Stimulated activated CD8-positive, alpha-beta memory T cell treated with anti-CD3 and anti-CD28 coated beads, Interleukin-4, amount 100 ng/mL, for 1 hour (primary cell): ENCODE measurements at regions not wholly inside any gene's neighbourhood (a gene's known extent, or its start where the extent isn't known, plus 50 kb on each side); places are given as distances from the start of the nearest gene placed in this dataset.

Experiments
- DNase-seq, 2 donors: peaks; one replicate each; pipeline ENCODE4 v3.0.0-alpha.2; 2020; ENCODE audit warnings: low read depth in 2 of 2, low spot score in 1 of 2

DNA sequence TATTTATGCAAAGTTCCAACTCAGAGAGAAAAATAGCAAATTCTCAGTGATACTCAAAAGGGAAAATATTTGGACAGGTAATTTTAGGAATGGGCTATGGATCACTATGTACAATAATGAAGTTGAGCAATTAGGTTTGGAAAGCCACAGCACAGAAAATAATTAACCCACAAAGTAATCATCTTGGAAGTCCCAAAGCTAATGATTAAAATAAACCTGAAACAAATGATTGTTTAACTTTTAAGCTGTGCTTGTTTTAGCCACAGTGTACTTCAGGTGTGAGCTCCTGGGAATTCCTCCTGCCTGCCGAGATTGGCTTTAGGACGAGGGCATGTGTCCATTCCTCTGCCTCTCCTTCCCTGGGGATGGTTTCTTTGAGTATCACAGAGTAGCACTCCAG, 403.9 kb downstream of the ZSWIM6 start:
- DNase-seq = no peak

DNA sequence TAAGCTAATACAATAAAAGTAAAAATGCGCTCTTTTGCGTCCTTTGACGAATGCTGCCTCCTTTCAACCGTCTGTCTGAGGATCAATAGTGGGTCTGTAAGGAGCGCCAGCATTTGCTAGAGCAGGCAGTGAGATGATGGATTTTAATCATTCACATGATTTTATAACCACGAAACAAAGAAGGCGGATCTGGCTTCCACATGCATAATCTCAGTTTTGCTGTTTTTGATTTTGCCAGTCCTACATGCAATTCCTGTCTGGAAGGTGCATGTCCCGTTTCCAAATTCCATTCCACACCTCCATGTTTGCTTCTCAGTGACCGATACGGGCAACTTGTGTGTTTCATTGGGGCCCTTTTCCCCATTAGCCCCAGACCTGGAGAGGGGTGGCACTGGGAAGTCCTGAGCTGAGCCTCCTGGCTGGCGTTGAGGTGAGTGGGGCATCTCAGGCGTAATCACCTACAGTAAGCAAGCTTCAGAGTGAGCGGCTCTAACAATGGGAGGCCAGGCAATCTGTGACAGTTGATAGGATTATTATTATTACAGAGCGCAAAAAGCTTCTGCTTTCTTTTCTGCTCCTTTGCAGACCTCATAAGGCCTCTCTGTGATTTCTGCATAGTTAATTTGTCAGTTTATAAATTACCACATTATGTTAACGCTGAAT, 405.4 kb downstream of the ZSWIM6 start:
- no peak for DNase-seq

DNA sequence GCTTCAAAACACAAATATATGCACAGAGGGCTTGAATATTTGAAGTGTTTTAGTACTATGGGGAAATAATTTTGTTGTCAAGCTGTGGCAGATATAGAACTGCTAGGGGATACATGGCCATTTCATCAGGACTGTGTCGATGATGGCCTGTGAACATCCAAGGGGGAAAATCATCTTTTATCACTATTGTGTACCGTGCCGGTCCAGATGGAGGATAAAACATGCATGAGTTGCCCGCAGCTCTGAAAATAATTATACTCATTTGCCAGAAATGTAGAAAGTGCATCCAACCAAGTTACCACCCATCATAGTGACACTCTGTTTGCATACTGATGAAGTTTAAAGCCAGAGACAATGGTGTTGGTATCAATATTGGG, 405.9 kb downstream of the ZSWIM6 start:
- no peak for DNase-seq

DNA sequence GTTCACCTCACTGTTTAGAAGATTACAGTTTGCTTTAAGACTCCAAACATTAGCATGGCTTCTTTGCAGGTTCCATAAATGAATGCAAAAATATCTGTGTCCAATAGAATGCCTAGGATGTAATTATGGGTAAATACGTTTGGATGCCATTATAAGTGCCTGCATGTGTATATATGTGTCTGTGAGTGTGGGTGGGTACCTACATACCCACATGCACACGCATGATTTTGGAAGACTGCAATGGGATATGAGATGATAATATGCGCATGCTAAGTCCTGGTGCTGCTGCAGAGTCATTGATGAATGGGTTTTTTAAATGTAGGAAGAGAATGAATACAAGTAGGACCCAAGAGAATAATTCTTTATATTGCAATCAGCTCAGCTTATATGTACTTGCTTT, 406.4 kb downstream of the ZSWIM6 start:
- DNase-seq = no peak

DNA sequence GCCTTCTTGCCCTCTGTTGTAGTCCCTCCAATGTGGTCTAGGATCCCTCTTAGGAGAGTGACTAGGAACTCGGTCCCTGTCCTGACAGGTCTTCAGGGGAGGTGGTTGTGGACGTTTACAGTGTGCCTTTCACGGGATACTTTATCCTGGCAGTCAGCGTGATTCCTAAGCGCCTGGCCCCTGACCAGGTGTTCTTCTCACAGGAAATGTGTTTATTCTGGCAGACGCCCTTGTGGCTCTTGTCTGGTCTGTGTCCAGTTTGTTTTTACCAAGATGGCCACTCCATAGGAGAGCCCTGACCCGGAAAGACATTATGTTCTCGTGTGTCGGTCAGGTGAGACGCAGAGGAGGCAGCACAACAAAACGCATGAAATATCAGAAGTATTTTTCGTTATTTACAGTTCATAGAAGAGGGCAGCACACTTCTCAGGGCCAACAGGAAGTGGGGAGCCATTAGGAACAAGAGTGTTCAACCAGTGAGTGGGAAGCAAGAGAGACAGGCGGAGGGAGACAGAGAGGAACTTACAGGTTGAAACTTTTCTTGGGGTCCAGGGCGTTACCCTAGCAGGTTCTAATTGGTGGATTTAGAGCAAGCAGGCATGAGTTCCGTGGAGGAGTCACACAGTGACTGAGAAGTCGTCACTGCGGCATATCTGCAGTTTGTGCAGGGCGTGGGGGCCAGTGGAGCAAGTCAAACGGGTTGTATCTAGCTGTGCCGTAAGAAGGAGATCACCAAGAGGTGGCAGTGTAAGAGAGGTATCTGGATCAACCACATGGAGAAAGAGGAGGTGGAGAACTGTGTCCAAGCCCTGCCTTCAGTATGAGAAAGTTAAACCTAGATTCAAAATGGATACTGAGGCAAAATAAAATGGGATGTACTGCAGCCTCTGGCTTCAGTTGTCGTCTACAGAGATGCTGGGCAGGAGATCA, 412.9 kb downstream of the ZSWIM6 start:
- no peak for DNase-seq

DNA sequence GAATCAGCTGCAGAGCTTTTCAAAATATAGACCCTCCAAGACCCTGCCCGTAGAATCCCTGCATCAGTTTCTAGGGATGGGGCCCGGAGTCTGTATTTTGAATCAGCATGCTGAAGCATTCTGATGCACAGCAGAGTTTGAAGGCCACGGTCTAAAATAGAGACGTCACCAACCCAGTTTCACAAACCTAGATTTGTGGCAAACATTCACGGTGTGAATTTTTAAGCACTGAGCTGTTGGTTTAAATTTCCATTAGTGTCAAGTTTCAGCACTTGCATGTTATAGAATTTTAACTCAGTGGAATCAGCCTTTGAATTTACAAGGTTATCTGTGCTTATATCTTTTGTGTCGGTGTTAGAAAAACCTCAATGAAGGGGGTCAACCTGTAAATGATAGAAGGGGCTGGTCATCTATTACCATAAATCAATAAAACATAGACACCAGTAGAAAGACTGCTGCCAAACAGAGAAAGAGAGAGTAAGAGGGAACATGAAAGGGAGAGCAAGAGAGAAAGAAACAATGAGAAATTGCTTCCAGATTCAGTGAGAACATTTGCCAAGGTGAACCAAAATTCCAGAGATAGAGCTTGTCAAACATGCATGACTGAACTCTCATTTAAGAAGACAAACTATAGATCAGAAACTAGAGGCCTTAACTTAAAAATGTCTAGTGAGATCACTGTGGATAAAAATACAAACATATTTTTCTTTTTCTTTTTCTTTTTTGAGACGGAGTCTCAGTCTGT, 414.9 kb downstream of the ZSWIM6 start:
- no peak for DNase-seq

DNA sequence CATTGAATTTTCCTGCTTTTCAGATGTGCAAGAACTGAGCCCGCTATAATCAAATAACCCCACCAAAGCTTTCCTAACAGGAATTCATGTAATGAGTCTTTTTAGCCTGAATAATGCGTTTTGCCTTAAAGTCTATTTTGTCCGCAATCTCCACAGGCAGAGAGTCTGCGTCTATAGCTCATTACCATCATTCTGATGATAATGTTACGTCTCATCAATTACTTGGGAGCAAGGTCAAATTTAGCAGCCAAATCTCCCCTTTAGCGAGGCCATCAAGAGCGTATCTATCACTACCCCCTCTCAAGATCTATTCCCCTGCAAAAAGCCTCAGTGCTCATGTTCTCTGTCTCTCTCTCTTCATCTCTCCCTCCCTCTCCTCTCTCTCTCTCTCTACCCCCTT, 416.1 kb downstream of the ZSWIM6 start:
- DNase-seq = no peak

DNA sequence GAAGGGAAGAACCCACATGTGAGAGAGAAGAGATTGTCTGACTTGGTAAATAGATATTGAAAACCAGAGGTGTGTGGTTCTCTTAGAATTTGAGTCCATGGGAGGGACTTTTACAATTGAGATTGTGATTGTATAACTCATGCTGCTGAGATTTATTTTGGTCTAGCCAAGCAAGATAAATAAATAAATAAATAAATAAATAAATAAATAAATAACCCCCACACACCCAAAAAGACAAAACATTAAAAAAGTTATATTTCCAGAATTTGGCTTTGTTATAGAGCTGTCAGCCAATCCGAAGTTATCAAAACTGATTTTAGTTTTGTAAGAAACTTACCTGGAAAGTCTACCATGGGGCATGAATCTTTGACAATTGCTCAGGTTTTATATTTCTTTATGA, 416.6 kb downstream of the ZSWIM6 start:
- DNase-seq = no peak

DNA sequence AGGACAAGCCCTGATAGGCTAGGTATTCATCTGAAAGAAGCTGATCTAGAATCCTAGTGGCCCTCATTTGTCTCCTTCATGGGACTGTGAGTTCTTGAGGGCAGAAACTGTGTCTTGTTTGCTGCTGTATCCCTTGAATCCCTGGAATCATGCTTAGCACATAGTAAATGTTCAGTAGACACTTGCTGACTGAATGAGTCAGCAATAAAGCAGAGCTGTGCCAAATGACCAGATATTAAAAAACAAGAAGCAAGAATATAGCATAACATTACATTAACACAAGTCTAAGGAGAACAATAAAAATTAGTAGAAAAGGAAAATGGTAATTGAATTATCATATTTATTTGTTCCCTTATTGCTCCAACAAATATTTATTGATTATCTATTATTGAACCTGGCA, 420.5 kb downstream of the ZSWIM6 start:
- DNase-seq = no peak

DNA sequence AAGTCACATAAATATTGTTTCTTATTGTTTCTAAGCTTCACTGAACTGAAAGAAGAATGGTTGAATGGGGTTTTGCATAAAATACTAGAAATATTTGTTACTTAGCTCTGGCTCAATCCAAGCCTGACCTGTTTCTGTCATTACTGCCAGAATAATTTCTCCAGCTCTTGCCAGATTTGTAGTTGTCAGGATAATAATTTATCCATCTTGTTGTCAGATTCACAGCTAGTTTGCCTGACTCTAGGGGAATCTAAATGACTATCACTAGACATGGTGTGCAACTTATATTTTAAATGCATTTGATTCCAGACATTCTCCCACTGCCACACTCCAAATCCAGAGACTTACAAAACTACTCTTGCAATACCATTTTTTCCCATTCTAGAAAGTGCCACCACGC, 422.7 kb downstream of the ZSWIM6 start:
- DNase-seq = no peak

DNA sequence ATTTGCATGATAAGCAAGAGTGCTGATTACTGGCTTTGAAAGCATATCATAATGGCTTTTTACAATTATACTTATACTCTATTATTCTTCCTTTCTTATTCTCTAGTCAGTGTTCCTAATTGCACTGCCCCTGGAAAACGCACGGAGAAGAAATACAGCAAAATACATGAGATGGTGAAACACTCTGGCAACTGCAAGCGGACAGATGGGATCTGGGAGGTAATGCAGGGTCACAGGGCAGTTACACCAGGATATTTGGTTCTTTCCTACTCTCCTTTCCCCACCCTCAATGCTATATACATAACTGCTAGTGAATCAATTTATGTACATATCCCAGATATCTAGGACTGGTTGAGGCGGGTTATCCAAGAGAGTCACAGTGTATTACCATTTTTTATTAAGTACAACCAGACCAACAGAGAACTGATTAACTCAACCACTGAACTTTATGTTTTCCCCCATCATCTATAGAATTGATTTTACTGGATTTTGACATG, 423.7 kb downstream of the ZSWIM6 start:
- no peak for DNase-seq

DNA sequence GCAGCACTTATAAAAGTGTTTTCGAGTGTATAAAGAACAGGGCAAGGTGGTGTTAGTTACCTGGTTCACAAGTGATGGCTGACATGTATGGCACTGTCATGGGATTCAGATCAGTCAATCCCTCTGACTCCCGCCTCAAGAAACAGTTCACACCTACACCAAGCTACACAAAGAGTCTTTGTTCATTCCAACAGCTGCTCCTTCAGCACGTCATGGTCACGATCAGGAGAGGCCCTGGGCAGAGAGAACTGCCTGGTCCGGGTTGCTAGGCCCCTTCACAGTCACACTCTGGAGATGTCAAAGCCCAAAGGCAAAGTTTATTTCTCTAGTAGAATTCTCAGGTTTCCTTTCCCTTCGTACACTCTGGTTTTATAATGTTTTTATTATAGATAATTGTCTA, 426.7 kb downstream of the ZSWIM6 start:
- no peak for DNase-seq

DNA sequence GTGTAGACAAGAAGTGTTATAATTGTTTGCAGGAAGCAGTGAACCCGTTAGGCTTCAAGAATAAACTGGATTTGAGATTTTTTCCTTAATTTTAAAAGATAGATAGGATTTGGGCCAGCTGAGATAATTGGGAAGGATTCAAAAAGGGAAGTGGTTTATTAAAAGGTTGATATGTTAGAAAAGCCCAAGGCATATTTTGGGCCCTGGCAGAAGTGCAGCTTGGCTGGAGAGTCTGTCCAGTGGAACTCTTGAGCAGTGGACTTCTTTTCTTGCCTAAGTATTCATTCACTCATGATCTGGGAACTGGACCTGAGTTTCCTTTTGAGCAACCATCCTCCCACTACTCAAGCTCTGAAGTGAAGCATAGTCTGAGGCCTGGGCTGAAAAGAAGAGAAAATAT, 433.4 kb downstream of the ZSWIM6 start:
- no peak for DNase-seq

DNA sequence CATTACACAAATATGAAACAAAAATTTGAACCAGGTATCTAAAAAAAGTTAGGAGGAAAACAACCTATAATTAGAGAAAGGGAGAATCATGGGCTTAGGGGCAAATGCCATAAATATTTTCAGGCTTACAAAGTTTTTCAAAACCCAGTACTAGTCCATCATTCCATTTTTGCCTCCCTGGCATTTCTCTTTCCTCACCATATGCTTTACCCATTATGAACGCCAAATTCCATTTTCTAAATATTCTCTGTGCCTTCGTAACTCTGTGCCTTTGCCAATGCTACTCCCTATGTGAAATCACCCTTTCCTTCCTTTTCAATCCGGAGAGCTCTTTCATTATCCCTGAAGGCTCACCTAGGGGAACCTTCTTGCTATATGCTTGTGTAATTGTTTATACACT, 434.1 kb downstream of the ZSWIM6 start:
- no peak for DNase-seq

DNA sequence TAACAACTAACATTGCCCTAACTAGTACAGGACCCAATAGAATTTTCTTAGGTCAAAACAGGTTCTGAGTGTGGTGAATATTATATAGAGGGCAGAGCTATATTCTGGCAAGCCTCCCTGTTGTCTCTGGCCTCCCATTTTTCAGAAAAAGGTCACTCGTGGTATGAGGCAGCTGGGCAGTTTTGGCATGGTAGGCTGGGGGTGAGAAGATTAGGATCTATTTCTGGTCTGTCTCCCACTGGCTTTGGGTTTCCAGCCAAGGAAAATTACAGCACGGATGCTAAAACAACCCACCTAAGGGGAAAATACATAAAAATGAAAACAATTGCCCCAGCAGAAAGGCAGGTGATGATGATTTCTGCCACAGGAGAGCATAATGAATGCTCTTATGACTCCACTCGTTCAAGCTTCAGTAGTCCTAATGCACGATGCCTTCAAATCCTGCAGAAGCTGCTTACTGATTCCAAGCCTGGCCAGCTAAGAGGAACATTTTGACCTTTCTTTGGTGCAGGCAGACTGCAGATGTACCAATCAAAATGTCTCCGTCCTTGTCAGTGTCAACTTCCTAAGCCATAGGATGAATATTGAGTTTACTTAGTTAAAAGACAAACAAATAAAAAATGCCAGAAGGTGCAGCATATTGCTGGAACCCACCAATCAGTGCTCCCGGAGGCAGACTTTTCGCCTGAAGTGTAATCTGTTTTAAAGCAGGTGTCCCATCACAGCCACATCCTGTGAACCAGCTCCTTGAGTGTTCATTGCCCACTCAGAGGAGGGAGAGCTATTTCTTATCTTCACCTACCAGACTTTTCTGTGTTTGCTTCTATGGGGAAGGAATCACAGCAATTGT, 435.4 kb downstream of the ZSWIM6 start:
- DNase-seq = no peak

DNA sequence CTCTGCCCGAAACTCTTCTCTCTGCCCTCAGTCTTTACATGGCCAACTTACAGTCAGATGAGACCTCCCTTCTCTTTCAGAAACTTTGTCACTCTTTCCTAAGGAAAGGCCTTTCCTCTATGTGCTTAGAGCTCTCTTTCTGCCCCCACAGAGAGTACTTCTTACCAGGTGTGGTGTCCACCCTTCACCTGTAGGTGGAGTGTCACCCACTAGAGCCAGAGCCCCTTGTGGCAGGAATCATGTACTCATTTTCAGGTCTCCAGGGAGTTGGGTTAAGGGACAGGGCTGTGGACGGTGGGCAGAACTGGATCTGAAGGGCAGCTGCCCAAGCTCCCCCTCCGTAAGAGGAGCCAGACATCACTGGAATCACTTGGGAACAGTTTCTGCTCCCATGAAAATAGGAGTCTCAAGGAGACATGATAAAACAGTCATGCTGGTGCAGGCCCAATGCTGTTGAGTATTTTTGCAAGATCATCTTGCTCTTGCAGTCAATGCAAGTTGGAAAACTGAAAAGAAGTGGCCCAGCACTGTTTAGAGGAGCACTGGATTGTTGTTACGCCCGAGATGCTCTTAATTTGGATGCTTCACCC, 436.7 kb downstream of the ZSWIM6 start:
- no peak for DNase-seq

DNA sequence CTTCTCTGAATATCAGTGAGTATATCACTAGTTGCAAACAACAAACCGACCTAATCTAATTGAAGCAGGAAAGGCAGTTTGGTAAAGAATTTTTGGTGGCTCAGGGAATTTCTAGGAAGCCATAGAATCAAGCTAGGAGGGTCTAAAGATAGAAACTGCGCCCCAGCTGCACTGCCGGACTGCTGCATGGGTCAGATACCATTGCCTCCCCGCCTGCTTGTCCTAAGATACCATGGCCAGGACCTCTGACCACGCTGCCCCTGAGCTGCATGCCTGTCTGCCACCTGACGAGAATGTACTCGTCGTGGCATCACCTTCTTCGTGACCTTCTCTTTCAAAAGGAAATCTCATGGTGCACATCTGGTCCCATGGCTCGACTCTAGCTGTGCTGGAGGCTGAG, 439.0 kb downstream of the ZSWIM6 start:
- no peak for DNase-seq

DNA sequence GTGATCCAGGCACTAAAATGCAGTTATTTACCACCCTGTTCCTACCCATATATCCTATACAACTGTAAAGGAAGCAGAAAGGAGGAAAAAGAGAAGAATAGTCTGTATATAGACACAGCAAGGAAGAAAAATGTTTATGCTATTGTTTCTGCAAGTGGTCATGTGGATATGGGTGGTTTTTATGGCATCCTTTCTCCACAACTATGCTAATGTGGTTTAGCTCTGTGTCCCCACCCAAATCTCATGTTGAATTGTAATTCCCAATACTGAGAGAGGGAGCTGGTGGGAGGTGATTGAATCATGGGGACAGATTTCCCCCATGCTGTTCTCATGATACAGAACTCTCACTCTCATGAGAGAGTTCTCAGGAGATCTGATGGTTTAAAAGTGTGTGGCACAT, 439.8 kb downstream of the ZSWIM6 start:
- no peak for DNase-seq

DNA sequence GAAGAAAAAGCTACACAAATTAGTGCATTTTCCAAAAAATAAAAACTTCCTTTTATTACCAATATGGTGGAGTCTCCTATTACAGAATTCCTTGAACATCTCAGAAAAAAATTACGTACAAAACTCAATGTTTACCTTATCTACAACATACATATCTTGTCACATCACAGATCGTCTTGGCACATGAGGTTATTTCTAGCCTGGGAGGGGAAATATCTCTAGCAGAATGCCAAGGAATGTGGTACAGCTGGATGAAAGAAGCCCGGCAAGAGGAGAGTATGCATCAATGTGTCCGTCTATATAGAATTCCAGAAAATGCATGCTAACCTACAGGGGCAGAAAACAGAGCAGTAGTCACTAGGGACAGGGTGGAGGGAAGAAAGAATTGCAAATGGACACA, 443.8 kb downstream of the ZSWIM6 start:
- DNase-seq = no peak

DNA sequence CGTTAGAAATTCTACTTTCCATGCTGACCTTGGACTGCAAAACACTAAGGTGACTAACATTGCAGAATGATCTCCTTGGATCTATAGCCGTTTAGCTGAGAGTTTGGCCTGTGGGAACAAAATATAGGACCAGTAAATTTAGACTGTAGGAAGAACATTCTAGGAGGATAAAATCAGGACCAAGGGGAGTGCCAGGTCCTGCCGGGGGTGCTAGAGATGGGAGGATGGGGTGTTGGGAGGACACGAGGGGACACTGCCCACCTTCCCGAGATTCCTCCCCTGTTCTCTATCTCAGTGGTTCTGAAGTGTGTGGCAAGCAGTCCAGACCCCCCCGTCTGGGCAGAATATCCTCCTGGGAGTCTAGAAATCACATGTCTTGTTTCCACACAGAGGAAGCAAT, 445.2 kb downstream of the ZSWIM6 start:
- no peak for DNase-seq

DNA sequence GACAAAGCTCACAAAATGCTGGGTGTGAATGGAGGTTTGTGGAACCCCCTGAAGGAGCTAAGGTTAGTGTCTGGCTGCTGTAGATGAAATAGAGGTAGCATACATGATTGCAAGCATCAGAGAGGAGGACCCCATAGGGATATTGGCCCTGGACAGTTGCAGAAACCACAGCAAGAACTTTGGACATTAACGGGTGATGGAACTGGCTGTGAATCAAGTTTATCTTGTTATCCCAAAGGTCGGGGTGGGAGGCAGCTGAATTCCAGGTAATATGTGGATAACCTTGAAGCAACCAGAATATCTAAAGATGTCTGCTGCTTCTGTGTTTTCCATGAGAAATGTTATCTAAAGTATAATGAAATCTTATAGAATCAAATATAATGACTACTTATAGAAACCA, 447.7 kb downstream of the ZSWIM6 start:
- DNase-seq = no peak
